Type B pancreatic cell (in vitro differentiated cells): ENCODE measurements at regions not wholly inside any gene's neighbourhood (a gene's known extent, or its start where the extent isn't known, plus 50 kb on each side); places are given as distances from the start of the nearest gene placed in this dataset.

Experiments used
- DNase-seq: peaks from one replicate; pipeline ENCODE4 v3.0.0; 2021; ENCODE audit warnings: mixed read lengths; ENCODE audit not compliant: unreplicated experiment; ENCODE audit errors: extremely low spot score
- H3K27ac Mint-ChIP-seq: 2 replicates; pipeline ENCODE4 v1.8.0; 2021; ENCODE audit warnings: mild to moderate bottlenecking, mixed read lengths
- H3K27me3 Mint-ChIP-seq: 2 replicates; pipeline ENCODE4 v1.8.0; 2021; ENCODE audit warnings: mixed read lengths
- H3K36me3 Mint-ChIP-seq: 2 replicates; pipeline ENCODE4 v1.8.0; 2021; ENCODE audit warnings: mixed read lengths
- H3K4me1 Mint-ChIP-seq: one replicate; pipeline ENCODE4 v1.8.0; 2021; ENCODE audit warnings: mixed read lengths; ENCODE audit not compliant: unreplicated experiment
- H3K4me3 Mint-ChIP-seq: 2 replicates; pipeline ENCODE4 v1.8.0; 2021; ENCODE audit warnings: mild to moderate bottlenecking, mixed read lengths
- H3K9me3 Mint-ChIP-seq: 2 replicates; pipeline ENCODE4 v1.8.0; 2021; ENCODE audit warnings: mixed read lengths
- TF ChIP-seq, protein P1 (sequence below): fragments of 200-600 bp; sonication (generic); conservative IDR thresholded peaks from 2 replicates; pipeline ENCODE4 v1.5.0; 2021; ENCODE audit warnings: antibody characterized with exemption, mild to moderate bottlenecking

DNA sequence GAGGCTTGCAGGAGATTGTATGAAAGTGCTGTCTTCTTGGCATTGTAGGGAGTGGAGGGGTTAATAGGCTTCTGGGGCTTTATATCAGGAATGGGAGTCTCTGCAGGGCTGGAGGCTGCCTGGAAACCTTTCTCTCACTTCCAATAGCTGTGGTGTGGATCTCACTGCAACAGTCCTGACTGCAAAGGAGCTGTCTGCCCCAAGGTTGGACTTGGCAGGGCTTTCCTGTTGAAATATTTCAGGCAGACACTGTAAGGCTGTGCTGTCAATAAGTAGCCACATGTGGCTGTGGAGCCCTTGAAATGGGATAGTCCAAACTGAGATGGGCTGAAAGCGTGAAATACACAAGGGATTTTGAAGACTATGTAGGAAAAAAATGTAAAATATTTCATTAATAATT lies 399.1 kb upstream of the SPRED2 start:
- Mint-ChIP-seq H3K27me3 (no peaks in the 10 kb centered on the region), H3K36me3 (no peaks in the 10 kb centered on the region), H3K27ac (no peak overlapping the region), H3K4me3 (no peak overlapping the region), H3K9me3 (no peaks in the 10 kb centered on the region), H3K4me1 (peaks cover 15% of the 10 kb centered on the region)
- TF ChIP-seq, protein P1, sequence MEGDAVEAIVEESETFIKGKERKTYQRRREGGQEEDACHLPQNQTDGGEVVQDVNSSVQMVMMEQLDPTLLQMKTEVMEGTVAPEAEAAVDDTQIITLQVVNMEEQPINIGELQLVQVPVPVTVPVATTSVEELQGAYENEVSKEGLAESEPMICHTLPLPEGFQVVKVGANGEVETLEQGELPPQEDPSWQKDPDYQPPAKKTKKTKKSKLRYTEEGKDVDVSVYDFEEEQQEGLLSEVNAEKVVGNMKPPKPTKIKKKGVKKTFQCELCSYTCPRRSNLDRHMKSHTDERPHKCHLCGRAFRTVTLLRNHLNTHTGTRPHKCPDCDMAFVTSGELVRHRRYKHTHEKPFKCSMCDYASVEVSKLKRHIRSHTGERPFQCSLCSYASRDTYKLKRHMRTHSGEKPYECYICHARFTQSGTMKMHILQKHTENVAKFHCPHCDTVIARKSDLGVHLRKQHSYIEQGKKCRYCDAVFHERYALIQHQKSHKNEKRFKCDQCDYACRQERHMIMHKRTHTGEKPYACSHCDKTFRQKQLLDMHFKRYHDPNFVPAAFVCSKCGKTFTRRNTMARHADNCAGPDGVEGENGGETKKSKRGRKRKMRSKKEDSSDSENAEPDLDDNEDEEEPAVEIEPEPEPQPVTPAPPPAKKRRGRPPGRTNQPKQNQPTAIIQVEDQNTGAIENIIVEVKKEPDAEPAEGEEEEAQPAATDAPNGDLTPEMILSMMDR: no peak
- no peak for DNase-seq

DNA sequence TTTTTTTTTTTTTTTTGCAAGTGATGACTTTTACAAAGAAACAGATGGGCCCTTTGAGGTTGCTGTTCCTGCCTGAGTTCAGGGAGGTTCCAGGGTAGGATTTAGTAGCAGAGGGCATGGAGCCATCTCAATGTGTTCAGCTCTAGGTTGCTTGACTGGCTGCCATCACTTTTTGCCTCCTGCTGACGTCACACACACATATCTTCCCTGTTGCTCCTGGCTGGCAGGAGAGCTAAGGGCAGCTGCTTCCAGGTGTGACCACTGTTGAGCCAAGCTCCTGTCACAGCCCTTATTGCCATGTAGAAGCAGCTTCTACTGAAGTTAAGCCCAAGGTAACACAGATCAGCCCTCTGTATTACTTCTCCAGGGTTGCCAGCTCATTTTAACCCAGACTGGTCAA lies 394.2 kb upstream of the SPRED2 start:
- DNase-seq: no peak
- peaks cover 15% of the 10 kb centered on the region for H3K4me1 Mint-ChIP-seq
- H3K9me3 Mint-ChIP-seq: peaks cover 5% of the 10 kb centered on the region
- H3K27me3 Mint-ChIP-seq: no peaks in the 10 kb centered on the region
- H3K27ac Mint-ChIP-seq: no peak overlapping the region
- peaks cover 3% of the 10 kb centered on the region for H3K36me3 Mint-ChIP-seq
- no peak overlapping the region for H3K4me3 Mint-ChIP-seq
- TF ChIP-seq, protein P1: no peak

DNA sequence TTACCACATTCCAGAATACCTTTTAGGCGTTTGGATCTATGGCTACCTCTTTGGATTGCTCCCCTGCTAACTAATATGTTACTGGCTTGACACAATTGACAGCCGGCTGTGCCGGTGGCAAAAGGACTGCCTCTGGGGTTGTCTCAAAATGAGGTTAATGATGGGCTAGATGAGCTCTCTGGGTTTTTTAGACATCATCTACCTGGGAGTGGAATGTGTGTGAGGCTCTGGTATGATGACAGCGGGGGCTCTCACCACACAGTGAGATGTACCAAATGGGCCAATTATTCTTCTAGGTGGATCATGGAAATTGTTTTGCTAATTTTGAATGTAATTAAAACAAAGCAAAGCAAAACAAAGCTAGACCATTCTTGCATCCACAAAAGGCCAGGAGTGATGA lies 391.1 kb upstream of the SPRED2 start:
- peaks cover 18% of the 10 kb centered on the region for H3K4me1 Mint-ChIP-seq
- H3K4me3 Mint-ChIP-seq: no peak overlapping the region
- TF ChIP-seq, protein P1: no peak
- peaks cover 3% of the 10 kb centered on the region for H3K36me3 Mint-ChIP-seq
- H3K9me3 Mint-ChIP-seq: peaks cover 5% of the 10 kb centered on the region
- H3K27me3 Mint-ChIP-seq: no peaks in the 10 kb centered on the region
- DNase-seq: no peak
- no peak overlapping the region for H3K27ac Mint-ChIP-seq

DNA sequence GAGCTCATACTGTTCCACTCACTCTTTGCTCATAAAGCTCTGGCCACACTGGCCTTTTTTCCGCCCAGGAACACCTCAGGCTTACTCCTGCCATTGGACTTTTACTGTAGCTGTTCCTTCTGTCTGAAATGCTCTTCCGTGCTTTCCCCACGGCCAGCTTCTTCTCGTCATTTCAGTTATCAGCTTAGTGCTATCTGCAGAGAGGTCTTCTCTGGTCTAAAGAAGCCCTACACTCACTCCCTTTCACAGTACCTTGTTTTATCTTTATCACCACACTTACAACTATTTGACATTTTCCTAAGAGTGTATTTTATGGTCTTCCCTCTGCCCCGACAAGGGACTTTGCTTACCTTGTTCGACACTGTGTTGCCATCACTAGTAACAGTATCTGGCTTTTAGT lies 388.1 kb upstream of the SPRED2 start:
- DNase-seq: no peak
- Mint-ChIP-seq H3K36me3 (peaks cover 3% of the 10 kb centered on the region), H3K4me1 (peaks cover 18% of the 10 kb centered on the region), H3K9me3 (peaks cover 5% of the 10 kb centered on the region), H3K27ac (no peak overlapping the region), H3K27me3 (no peaks in the 10 kb centered on the region), H3K4me3 (no peak overlapping the region)
- TF ChIP-seq, protein P1: no peak

DNA sequence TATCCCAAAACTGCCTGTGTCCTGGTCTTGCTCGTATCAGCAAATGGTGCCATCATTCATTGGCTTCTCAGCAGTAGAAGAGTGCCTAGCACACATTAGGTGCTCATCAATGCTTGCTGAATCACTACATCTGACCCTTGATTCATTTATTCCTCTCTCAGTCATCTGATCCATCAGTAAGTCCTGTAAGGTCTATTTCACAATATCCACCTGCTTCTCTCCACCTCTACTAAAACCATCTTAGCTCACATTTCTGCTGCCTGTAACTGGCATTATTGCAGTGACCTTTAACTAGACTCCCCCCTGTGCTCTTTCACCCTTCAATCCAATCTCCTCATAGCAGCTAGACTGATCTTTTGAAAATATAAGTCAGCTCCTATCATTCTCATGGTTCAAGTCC lies 387.6 kb upstream of the SPRED2 start:
- Mint-ChIP-seq H3K4me1 (peaks cover 18% of the 10 kb centered on the region), H3K27ac (no peak overlapping the region), H3K36me3 (peaks cover 3% of the 10 kb centered on the region), H3K27me3 (no peaks in the 10 kb centered on the region), H3K9me3 (peaks cover 5% of the 10 kb centered on the region), H3K4me3 (no peak overlapping the region)
- TF ChIP-seq, protein P1: no peak
- DNase-seq: no peak

DNA sequence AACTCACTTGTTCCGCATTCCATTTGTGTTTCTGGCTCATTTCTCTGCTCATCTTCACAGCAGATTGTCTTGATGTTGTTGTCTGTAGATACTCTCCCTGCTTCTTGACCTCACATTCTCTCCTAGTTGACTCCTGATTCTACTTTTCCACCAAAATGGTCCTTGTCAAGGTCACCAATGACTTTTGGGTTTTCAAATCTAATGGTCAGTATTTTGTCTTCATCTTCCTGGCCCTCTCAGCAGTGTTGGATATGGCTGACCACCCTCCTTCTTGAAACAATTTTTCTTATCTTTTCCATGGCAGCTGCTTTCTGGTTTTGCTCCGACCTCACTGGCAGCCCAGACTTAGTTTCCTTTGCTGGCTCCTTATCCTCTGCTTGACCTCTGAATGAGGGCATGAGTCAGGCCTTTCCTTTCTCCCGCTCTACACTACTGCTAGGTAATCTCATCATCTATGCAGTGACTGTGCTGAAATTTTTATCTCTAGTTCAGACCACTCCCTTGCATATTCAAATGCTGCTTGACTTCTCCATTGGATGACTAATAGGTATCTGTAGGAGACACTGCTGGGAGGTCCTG lies 386.6 kb upstream of the SPRED2 start:
- Mint-ChIP-seq H3K36me3 (peaks cover 3% of the 10 kb centered on the region), H3K4me3 (no peak overlapping the region), H3K4me1 (peaks cover 20% of the 10 kb centered on the region), H3K9me3 (peaks cover 8% of the 10 kb centered on the region), H3K27ac (no peak overlapping the region), H3K27me3 (no peaks in the 10 kb centered on the region)
- TF ChIP-seq, protein P1: no peak
- DNase-seq: no peak
